ENCODE measurements at regions not wholly inside any gene's neighbourhood (a gene's known extent, or its start where the extent isn't known, plus 50 kb on each side); places are given as distances from the start of the nearest gene placed in this dataset.

GRCh38 chr15:46229263-46229662 is 594.4 kb downstream of the SQOR start:
- Mint-ChIP-seq H3K36me3 (ENCODE audit: low read depth) (no peaks in the 10 kb centered on the region), H3K27me3 (no peaks in the 10 kb centered on the region), H3K27ac (no peak overlapping the region), H3K4me3 (no peak overlapping the region), H3K4me1 (no peaks in the 10 kb centered on the region)
- ATAC-seq (no peak), DNase-seq (no peak)
- no peaks in the 10 kb centered on the region for H3K9me3 ChIP-seq (ENCODE audit: control insufficient read depth, low read length, poor library complexity, severe bottlenecking)

GRCh38 chr15:46231786-46232185 is 597.0 kb downstream of the SQOR start:
- H3K4me1 Mint-ChIP-seq = no peaks in the 10 kb centered on the region
- H3K9me3 ChIP-seq (ENCODE audit: control insufficient read depth, low read length, poor library complexity, severe bottlenecking) = no peaks in the 10 kb centered on the region
- no peaks in the 10 kb centered on the region for H3K36me3 Mint-ChIP-seq (ENCODE audit: low read depth)
- no peak for ATAC-seq
- H3K27ac Mint-ChIP-seq = no peak overlapping the region
- no peak for DNase-seq
- H3K4me3 Mint-ChIP-seq = no peak overlapping the region
- H3K27me3 Mint-ChIP-seq = no peaks in the 10 kb centered on the region

- Mint-ChIP-seq H3K4me1 (no peaks in the 10 kb centered on the region), H3K27me3 (no peaks in the 10 kb centered on the region), H3K27ac (no peak overlapping the region), H3K36me3 (ENCODE audit: low read depth) (no peaks in the 10 kb centered on the region), H3K4me3 (no peak overlapping the region)
- H3K9me3 ChIP-seq (ENCODE audit: control insufficient read depth, low read length, poor library complexity, severe bottlenecking) = no peaks in the 10 kb centered on the region
- ATAC-seq = no peak
- DNase-seq = no peak
Measured at GRCh38 chr15:46232471-46232870, 597.6 kb downstream of the SQOR start.

- no peaks in the 10 kb centered on the region for H3K27me3 Mint-ChIP-seq
- H3K4me1 Mint-ChIP-seq = no peaks in the 10 kb centered on the region
- H3K4me3 Mint-ChIP-seq = no peak overlapping the region
- ATAC-seq = no peak
- no peak overlapping the region for H3K27ac Mint-ChIP-seq
- no peaks in the 10 kb centered on the region for H3K36me3 Mint-ChIP-seq (ENCODE audit: low read depth)
- no peak for DNase-seq
- no peaks in the 10 kb centered on the region for H3K9me3 ChIP-seq (ENCODE audit: control insufficient read depth, low read length, poor library complexity, severe bottlenecking)
Measured at GRCh38 chr15:46242935-46243334, 608.1 kb downstream of the SQOR start.

GRCh38 chr15:46251903-46252302 is 617.1 kb downstream of the SQOR start:
- ATAC-seq (no peak), DNase-seq (no peak)
- no peaks in the 10 kb centered on the region for H3K27me3 Mint-ChIP-seq
- H3K36me3 Mint-ChIP-seq (ENCODE audit: low read depth) = no peaks in the 10 kb centered on the region
- no peaks in the 10 kb centered on the region for H3K4me1 Mint-ChIP-seq
- no peaks in the 10 kb centered on the region for H3K9me3 ChIP-seq (ENCODE audit: control insufficient read depth, low read length, poor library complexity, severe bottlenecking)
- H3K4me3 Mint-ChIP-seq = no peak overlapping the region
- H3K27ac Mint-ChIP-seq = no peak overlapping the region

GRCh38 chr15:46258056-46258455 is 623.2 kb downstream of the SQOR start:
- Mint-ChIP-seq H3K36me3 (ENCODE audit: low read depth) (no peaks in the 10 kb centered on the region), H3K4me3 (no peak overlapping the region), H3K27ac (no peak overlapping the region), H3K27me3 (no peaks in the 10 kb centered on the region), H3K4me1 (no peaks in the 10 kb centered on the region)
- ATAC-seq (no peak), DNase-seq (no peak)
- no peaks in the 10 kb centered on the region for H3K9me3 ChIP-seq (ENCODE audit: control insufficient read depth, low read length, poor library complexity, severe bottlenecking)

- no peak overlapping the region for H3K27ac Mint-ChIP-seq
- no peak overlapping the region for H3K4me3 Mint-ChIP-seq
- DNase-seq = no peak
- H3K27me3 Mint-ChIP-seq = no peaks in the 10 kb centered on the region
- no peaks in the 10 kb centered on the region for H3K4me1 Mint-ChIP-seq
- no peaks in the 10 kb centered on the region for H3K9me3 ChIP-seq (ENCODE audit: control insufficient read depth, low read length, poor library complexity, severe bottlenecking)
- ATAC-seq = no peak
- no peaks in the 10 kb centered on the region for H3K36me3 Mint-ChIP-seq (ENCODE audit: low read depth)
Measured at GRCh38 chr15:46260937-46261336, 626.1 kb downstream of the SQOR start.

GRCh38 chr15:46265664-46266347 is 631.0 kb downstream of the SQOR start:
- no peak for DNase-seq
- H3K9me3 ChIP-seq (ENCODE audit: control insufficient read depth, low read length, poor library complexity, severe bottlenecking) = no peaks in the 10 kb centered on the region
- Mint-ChIP-seq H3K4me1 (no peaks in the 10 kb centered on the region), H3K27ac (no peak overlapping the region), H3K36me3 (ENCODE audit: low read depth) (no peaks in the 10 kb centered on the region), H3K4me3 (no peak overlapping the region), H3K27me3 (no peaks in the 10 kb centered on the region)
- ATAC-seq = no peak

- ATAC-seq = no peak
- no peak overlapping the region for H3K4me3 Mint-ChIP-seq
- H3K9me3 ChIP-seq (ENCODE audit: control insufficient read depth, low read length, poor library complexity, severe bottlenecking) = no peaks in the 10 kb centered on the region
- H3K27me3 Mint-ChIP-seq = no peaks in the 10 kb centered on the region
- no peak overlapping the region for H3K27ac Mint-ChIP-seq
- no peak for DNase-seq
- no peaks in the 10 kb centered on the region for H3K36me3 Mint-ChIP-seq (ENCODE audit: low read depth)
- no peaks in the 10 kb centered on the region for H3K4me1 Mint-ChIP-seq
Measured at GRCh38 chr15:46266661-46267060, 631.8 kb downstream of the SQOR start.

GRCh38 chr15:46270481-46271147 is 635.8 kb downstream of the SQOR start:
- H3K36me3 Mint-ChIP-seq (ENCODE audit: low read depth) = no peaks in the 10 kb centered on the region
- no peaks in the 10 kb centered on the region for H3K27me3 Mint-ChIP-seq
- DNase-seq (no peak), ATAC-seq (no peak)
- no peak overlapping the region for H3K4me3 Mint-ChIP-seq
- H3K4me1 Mint-ChIP-seq = no peaks in the 10 kb centered on the region
- H3K27ac Mint-ChIP-seq = no peak overlapping the region
- no peaks in the 10 kb centered on the region for H3K9me3 ChIP-seq (ENCODE audit: control insufficient read depth, low read length, poor library complexity, severe bottlenecking)

GRCh38 chr15:46275701-46276100 is 640.9 kb downstream of the SQOR start:
- no peaks in the 10 kb centered on the region for H3K9me3 ChIP-seq (ENCODE audit: control insufficient read depth, low read length, poor library complexity, severe bottlenecking)
- H3K4me1 Mint-ChIP-seq = no peaks in the 10 kb centered on the region
- H3K27me3 Mint-ChIP-seq = no peaks in the 10 kb centered on the region
- no peak for DNase-seq
- H3K27ac Mint-ChIP-seq = no peak overlapping the region
- H3K36me3 Mint-ChIP-seq (ENCODE audit: low read depth) = no peaks in the 10 kb centered on the region
- no peak overlapping the region for H3K4me3 Mint-ChIP-seq
- no peak for ATAC-seq

GRCh38 chr15:46277451-46277850 is 642.6 kb downstream of the SQOR start:
- Mint-ChIP-seq H3K27ac (no peak overlapping the region), H3K4me3 (no peak overlapping the region), H3K27me3 (no peaks in the 10 kb centered on the region), H3K36me3 (ENCODE audit: low read depth) (no peaks in the 10 kb centered on the region), H3K4me1 (no peaks in the 10 kb centered on the region)
- no peak for DNase-seq
- no peak for ATAC-seq
- H3K9me3 ChIP-seq (ENCODE audit: control insufficient read depth, low read length, poor library complexity, severe bottlenecking) = no peaks in the 10 kb centered on the region

GRCh38 chr15:46278062-46278461 is 643.2 kb downstream of the SQOR start:
- H3K36me3 Mint-ChIP-seq (ENCODE audit: low read depth) = no peaks in the 10 kb centered on the region
- no peak overlapping the region for H3K27ac Mint-ChIP-seq
- H3K9me3 ChIP-seq (ENCODE audit: control insufficient read depth, low read length, poor library complexity, severe bottlenecking) = no peaks in the 10 kb centered on the region
- no peak overlapping the region for H3K4me3 Mint-ChIP-seq
- ATAC-seq (no peak), DNase-seq (no peak)
- no peaks in the 10 kb centered on the region for H3K27me3 Mint-ChIP-seq
- no peaks in the 10 kb centered on the region for H3K4me1 Mint-ChIP-seq

- H3K4me1 Mint-ChIP-seq = no peaks in the 10 kb centered on the region
- no peak for ATAC-seq
- no peak overlapping the region for H3K27ac Mint-ChIP-seq
- no peak for DNase-seq
- H3K36me3 Mint-ChIP-seq (ENCODE audit: low read depth) = no peaks in the 10 kb centered on the region
- no peaks in the 10 kb centered on the region for H3K27me3 Mint-ChIP-seq
- H3K4me3 Mint-ChIP-seq = no peak overlapping the region
- H3K9me3 ChIP-seq (ENCODE audit: control insufficient read depth, low read length, poor library complexity, severe bottlenecking) = no peaks in the 10 kb centered on the region
Measured at GRCh38 chr15:46278486-46279090, 643.8 kb downstream of the SQOR start.
